GM21515 (cell line): ENCODE measurements at regions not wholly inside any gene's neighbourhood (a gene's known extent, or its start where the extent isn't known, plus 50 kb on each side); places are given as distances from the start of the nearest gene placed in this dataset.

Experiments used
- ATAC-seq: cut with Tn5 transposase; IDR thresholded peaks from one replicate; pipeline ENCODE4 v1.9.1; 2021; ENCODE audit not compliant: unreplicated experiment

DNA sequence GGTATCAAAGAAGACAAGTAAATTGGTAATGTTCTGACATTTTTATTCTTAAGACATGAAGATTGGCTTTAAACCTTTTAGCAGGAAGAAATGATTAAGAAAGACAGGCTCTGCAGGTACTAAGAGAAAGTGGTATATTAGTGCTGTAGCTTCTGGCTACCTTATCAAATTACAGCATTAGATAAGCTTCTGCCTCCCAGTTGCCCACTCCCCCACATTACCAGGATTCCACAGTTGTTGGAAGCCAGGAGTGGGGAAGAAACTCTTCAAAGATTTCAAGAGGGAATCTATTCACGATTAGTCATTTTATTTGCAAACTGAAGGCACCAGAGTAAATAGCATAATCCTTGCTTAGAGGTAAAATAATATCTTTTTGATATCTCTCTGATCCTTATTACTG, 274.9 kb downstream of the LMO4 start:
- ATAC-seq, result no peak

DNA sequence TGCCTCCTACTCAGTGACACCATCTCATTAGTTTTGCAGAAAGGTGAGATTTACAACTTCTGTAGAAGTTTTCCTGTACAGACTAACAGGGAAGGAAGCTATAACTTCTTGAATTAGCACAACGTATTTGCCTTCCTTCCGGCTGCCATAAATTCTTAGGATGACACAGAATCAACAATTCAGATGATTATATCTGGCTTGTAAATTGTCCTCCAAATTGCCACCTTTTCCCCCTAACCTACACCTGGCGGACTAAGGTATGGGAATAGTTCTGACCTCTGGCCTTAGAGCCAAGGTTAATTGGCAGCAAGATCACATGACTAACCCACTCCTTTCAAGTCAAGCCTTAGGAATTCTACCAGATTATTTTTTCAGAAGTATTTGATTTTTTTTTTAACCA, 284.3 kb downstream of the LMO4 start:
- no peak for ATAC-seq

DNA sequence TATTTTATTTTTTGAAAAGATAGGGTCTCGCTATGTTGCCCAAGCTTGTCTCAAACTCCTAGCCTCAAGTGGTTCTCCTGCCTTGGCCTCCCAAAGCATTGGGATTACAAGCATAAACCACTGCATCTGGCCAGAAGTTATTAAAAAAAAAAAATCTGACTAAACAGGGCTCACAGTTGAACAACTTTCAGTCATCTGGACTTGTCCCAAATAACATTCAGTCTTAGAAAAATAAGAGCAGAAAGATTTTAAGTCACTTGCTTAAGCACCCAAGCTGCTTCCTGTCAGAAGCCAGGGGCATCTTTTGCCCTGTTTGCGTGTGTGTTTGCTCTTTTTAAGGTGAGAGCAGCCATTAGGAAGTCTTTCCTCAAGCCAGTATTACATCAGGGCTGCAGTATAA, 286.8 kb downstream of the LMO4 start:
- no peak for ATAC-seq

DNA sequence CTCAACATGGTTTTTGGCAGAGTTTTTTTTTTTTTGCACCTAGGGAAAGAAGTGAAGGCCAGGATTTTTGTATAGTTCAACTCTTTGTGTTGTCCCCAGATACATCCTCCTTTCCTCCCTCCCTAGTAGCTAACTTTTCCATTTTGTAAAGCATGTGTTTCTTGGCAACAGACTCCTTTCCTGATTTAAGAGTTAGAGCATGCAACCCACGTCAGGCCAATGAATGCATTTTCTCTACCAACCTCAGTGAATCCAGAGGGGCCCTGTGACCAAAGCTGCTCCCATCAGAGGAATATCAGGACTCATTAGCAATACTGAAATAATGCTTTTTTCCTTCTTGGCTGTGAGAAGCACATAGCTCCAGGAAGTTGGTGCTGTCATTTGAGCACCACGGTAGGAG, 287.2 kb downstream of the LMO4 start:
- no peak for ATAC-seq

DNA sequence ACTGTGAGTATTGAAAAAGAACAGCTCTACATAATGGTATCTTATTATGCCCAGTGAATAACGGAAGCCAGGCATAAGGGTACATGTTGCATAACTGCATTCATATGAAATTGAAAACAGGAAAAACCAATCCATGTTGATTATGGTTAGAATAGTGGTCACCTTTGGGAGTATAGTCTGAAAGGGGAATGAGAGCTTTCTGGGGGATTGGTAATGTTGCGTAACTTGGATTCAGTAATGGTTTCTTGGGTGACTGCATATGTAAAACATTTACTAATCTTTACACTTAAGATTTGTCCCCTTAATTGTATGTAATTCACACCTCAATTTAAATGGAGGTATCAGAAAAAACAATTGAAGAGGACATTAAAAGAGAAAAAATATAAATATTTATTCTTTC, 292.1 kb downstream of the LMO4 start:
- ATAC-seq, result no peak

DNA sequence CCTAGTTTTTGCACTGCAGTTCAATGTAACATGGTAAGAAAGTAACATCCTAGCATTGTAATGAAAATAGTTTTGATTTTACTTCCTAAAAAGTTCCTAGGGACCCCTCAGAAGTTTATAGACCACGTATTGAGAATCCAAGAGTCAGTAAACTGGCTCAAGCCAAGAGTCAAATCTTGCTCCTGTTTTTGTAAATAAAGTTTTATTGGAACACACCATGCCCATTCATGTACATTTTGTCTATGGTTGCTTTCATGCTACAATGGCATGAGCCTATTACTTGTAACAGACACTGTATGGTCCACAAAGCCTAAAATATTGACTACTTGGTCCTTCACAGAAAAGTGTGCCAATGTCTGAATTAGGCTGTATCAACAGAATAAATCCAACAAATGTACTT, 301.0 kb downstream of the LMO4 start:
- no peak for ATAC-seq

DNA sequence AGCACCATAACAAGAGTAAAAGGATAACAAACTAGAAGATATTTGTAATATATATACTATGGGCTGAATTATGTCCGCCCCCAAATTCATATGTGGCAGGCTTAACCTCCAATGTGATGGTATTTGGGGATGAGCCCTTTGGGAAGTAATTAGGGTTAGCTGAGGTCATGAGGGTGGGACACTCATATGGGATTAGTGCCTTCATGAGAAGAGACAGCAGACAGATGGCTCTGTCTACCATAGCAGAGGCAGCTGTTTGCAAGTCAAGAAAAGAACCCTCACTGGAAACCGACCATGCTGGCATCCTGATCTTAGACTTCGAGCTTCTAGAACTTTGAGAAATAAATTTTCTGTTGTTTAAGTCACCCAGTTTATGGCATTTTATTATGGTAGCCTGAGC, 303.6 kb downstream of the LMO4 start:
- ATAC-seq, result no peak

DNA sequence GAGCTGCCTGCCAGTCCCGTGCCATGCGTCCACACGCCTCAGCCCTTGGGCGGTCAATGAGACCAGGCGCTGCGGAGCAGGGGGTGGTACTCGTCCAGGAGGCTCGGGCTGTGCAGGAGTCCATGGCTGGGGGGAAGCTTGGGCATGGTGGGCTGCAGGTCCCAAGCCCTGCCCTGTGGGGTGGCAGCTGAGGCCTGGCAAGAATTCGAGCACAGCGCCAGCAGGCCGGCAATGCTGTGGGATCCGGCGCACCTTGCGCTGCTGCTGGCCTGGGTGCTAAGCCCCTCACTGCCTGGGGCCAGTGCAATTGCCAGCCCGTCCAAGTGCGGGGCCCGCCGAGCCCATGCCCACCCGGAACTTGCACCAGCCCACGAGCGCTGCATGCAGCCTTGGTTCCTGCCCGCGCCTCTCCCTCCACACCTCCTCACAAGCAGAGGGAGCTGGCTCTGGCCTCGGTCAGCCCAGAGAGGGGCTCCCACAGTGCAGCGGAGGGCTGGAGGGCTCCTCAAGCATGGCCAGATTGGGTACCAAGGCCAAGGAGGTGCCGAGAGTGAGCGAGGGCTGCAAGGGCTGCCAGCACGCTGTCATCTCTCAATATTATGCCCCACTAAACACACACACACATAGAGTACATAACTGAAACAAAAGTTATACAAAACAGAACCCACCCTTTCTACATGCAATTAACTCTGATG, 307.7 kb downstream of the LMO4 start:
- ATAC-seq, result no peak

DNA sequence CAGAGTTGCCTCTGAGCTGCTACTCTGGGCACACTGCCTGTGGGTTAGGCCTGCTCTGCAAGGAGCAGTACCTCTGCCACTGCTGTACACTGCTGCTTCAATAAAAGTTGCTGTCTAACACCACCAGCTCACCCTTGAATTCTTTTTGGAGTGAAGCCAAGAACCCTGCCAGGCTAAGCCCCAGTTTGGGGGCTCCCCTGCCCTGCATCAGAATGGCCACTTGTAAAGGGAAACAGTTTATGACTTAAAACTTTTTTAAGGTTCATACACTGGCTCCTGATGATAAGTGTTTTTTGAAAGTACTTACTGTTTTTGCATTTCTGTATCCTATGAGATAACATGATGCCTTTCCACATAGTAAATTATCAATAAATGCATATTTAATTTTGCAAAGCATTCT, 310.0 kb downstream of the LMO4 start:
- ATAC-seq, result no peak

DNA sequence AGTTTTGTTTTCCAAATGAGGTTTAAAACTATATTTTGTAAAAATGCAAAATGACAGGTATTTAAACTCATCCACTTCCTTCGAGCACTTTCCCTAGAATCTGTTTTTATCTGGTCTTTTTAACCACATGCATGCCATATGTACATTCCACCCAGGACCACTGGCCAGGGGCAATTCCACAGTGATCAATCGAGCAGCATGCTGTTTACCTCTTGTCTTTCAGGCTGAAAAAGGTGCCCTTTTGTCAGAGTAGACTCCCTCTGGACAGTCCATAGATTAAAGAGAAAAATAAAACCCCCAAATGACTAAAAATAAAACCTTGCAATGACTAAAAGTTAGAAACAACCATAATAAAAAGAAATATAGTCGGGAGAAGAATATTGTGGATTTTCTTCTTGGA, 313.3 kb downstream of the LMO4 start:
- no peak for ATAC-seq

DNA sequence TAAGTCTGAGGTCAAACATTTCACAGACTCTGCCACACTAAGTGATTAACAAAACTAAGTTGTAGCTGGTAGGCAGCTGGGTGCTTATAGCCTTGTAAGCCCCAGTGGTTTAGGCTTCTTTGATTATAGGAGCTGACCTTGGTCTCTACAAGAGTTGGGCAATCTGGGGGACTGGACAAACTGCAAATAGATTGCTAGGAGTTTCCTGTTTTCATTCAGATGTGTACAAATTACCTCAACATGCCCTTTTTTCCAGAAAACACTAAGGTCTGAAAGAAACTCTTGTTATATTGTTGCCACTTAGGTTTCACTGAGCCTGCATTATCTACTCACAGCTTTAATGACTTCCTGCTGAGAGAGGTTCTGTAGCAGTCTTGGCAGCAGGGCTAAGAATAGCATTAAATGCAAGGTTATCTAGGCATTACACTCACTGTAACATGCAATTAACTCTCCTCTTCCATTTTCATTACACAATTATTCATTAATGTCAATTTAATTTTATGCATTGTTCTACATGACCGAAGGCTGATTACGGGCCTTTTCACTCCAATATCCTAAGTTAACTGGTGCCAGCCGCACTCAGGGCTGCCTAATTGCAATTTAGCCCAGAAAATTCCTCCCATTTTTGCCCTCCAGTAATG, 314.0 kb downstream of the LMO4 start:
- ATAC-seq, result no peak

DNA sequence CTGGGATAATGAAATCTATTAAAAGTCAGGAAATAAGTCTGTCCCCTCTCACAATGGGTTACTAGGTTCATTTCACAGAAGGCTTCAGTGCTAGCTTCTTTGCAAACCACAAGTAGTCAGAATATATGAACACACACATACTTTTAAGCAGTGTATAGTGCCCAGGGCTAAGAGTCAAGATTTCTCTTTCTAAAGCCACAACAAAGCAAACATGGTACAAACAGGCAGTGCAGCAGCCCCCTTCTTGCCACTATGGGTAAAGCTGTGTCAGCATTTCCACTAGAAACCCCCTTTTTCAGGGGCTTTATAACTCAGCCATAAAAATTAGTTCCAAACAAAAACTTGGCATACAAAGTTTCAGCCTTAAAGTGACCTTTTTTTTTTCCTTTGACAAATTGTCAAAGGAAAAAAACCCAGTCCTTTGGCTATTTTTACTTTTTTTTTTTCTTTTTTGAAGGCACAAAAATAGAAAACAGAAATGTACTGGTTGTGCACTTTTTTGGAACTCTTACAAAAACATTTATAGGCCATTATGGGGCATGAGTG, 315.4 kb downstream of the LMO4 start:
- no peak for ATAC-seq

DNA sequence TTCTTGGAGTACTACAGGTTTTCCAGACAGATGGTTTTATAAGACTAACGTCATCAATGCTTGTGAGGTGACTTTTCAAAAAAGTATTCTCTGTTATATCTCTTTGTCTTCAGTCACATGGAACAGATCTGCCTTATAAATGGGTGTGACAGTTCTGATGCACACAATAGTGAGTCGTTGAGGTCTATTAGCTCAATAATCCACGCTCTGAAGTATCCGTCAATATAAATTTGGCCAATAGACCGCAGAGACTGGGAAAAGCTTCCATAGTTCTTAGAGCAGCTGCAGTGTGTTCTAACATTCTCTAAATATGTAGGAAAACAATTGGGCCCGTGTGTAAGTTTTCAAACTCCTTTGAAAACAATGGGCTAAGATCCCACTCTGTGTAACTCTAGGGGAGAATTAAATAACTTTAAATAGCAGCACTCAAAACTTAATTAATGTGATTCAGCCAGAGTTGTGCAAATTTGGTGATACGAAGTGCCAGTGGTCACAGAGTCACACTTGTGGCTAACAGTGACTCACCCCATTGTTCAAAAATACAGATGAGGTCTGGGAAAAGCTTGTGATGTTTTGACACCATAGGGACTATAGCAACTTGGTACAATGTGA, 316.0 kb downstream of the LMO4 start:
- ATAC-seq, result no peak

DNA sequence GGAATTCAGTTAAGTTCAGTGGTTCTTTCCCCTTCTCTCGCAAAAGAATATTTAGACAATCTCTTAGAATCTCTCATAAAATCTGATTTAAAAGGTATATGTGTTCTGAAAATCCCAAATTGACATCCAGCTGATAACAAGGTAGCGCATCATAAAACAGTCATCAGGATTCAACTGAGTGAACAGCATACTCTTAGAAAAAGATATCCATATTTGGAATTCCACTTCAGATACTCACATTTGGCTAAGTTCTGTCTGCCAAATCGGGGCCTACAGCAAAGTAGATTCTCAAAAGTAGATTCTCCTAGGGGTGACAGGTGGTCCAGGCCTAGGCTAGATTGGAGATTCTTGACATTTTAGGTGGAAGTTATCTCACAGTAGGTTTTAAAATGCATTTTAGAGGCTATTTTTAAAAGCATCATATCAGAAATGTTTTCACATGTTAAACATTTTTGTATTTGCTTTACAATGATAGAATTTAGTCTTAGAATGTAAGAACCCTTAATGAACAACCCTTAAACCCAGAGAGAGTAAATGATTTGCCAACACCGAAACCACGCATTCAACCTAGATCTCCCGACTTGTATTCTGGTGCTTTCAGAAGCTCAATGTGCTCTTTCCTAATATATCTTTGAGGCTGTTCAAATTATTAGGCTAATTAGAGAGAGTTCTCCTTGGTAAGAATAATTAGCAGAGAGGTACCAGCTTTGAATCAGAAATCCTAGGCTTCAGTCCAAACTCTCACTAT, 318.9 kb downstream of the LMO4 start:
- no peak for ATAC-seq

DNA sequence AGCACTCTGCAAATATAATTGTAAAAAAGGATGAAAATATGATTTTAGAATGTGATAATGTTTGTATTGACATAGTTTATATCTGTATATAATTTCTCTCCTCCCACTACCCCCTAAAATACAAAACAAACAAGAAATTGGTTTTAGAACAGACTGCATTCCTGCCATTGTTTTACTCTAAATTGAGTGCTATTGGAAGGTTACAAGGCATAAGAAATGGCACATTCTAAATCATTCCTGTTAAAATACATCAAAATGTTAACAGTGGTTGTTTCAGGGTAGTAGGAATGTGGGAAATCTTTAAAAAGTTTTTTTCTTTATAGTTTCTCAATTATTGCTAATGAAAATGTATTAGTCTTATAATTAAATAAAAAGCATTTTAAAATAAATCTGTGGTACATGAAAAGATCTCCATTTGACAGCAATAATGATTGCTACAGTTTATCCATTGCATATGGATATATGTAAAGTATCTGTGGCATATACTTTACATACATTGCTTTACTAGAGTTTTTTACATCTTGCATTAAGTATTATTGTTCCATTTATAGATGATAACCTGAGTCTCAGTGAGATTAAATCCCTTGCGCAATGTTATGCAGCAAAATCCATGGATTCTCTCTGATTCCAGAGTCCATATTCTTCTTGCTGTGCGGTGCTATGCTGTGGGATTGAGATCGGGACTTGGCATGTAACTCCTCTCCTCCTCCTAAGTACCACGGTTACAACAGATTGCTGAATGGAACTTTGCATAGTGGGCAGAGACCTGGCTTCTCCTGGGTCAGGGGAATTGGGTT, 319.8 kb downstream of the LMO4 start:
- ATAC-seq, result no peak

DNA sequence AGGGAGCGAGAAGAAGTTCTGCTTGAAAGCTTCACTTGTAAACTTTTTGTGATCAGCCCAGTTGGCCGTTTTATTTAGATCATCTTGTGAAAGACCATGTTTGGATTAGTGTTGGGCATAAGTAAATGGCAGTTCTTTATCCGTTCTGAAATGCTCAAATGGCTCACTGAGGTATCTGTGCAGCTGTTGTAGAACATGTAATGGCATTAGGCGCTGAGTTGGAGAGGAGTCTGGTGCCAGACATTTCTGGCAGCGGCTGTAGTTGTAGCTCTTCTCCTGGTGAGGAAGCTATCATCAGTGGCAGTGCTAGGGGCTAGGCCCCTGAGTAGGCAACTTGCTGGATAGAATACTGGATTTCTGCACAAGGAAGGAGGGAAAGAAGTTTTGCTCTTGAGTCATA, 321.6 kb downstream of the LMO4 start:
- ATAC-seq, result no peak

DNA sequence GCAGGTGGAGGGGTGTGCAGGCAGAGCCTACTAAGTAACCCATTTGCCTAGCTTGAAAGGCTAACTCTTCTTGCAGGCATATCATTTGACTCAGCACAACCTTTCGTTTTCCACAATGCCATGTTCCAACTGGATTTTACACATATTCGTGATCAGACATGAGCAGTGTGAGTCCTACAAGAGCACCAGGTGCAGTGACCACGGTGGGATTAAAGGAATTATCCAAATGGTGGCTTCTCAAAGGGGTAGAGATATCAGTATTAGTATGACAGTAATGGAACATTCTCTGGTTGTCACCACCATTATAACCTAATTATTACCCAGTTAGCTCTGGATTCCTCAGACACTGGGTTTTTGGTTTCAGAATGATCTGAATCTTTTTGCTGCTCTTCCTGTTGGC, 323.5 kb downstream of the LMO4 start:
- ATAC-seq, result no peak

DNA sequence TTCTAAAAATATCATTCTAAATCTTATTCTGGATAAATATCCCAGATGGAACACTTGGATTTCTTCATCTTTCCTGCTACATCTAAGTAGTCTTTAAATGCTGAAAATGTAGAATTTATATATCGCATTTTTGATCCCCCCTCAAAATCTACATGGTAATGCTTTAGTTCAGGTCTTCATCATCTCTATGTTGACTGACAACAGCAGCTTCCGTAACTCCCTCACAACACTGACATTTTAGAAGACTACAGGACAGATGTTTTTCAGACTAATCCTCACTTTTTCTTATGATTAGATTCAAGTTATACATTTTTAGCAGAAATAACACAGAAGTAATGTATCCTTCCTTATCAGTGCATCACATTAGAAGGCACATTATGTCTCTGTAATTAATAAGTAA, 336.5 kb downstream of the LMO4 start:
- no peak for ATAC-seq

DNA sequence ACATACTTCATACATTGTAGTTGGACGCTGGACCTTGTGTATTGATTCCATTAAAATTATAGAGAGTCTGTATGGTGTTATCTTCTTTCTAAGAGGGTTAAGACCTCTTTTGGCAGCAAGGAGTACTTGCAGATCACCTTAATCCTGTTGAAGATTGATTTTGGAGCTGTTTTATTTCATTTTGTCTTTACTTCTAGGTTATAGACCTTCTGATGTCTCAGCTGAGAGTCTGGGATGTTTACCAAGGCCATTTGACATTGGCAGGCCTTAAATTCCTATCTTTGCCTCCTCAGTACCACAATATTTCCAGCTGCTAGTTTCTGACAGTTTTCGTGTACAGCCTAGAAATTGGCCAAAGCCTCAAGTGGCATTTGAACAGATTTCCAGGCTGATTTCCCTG, 338.0 kb downstream of the LMO4 start:
- ATAC-seq, result no peak

DNA sequence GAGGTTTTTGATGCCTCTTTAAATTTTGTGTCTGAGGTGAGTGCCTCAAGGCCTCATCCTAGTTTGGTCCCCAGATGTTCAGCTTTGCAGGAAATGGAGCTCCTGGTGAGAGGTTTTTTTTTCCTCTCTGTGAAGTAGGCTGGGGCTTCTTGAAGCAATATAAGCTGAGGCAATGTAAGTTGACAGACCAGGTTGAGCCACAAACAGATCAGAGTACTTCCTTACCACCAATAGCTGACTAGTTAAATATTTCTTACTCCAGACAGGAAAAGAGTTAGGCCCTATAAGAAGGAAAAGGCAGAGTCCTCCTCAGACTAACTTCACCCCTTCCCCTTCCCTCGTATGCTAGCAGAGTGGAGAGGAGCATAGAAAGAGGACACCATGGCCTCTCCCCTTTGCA, 341.0 kb downstream of the LMO4 start:
- no peak for ATAC-seq

DNA sequence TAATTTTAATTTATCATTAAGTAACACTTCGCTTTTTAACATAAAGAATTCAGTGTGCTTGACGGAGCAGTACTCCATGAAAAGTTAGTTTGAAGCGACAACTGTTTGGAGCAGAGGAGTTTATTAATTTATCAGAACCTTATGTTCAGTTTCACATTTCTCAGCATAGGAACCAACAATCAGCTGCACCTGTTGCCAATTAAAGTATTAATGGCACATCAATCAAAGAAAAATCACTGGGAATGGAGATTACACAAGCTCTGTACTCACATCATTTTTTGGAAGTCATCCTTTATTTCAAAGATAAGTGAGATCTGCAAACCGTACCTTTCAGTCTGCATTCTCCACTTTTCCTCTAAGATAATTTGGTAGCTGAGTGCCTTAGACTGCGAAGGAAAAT, 344.6 kb downstream of the LMO4 start:
- no peak for ATAC-seq
